ENCODE measurements at regions not wholly inside any gene's neighbourhood (a gene's known extent, or its start where the extent isn't known, plus 50 kb on each side); places are given as distances from the start of the nearest gene placed in this dataset.

- DNase-seq (ENCODE audit: low spot score) = no peak
- TF ChIP-seq, protein P1, sequence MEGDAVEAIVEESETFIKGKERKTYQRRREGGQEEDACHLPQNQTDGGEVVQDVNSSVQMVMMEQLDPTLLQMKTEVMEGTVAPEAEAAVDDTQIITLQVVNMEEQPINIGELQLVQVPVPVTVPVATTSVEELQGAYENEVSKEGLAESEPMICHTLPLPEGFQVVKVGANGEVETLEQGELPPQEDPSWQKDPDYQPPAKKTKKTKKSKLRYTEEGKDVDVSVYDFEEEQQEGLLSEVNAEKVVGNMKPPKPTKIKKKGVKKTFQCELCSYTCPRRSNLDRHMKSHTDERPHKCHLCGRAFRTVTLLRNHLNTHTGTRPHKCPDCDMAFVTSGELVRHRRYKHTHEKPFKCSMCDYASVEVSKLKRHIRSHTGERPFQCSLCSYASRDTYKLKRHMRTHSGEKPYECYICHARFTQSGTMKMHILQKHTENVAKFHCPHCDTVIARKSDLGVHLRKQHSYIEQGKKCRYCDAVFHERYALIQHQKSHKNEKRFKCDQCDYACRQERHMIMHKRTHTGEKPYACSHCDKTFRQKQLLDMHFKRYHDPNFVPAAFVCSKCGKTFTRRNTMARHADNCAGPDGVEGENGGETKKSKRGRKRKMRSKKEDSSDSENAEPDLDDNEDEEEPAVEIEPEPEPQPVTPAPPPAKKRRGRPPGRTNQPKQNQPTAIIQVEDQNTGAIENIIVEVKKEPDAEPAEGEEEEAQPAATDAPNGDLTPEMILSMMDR (IDR thresholded peaks at IDR 0.05; ENCODE audit: borderline replicate concordance, control extremely low read depth, extremely low read depth, insufficient read depth, missing control alignments) = no peak
- in situ Hi-C loops (cut with MboI; ENCODE audit: low sequenced_read_pairs, unreplicated experiment) = no loop called here
Observed at GRCh38 chr5:171706736-171707441, 78.7 kb upstream of the SMIM23 start.

- no peak for DNase-seq (ENCODE audit: low spot score)
- in situ Hi-C loops (cut with MboI; ENCODE audit: low sequenced_read_pairs, unreplicated experiment) = no loop called here
- TF ChIP-seq, protein P1 (IDR thresholded peaks at IDR 0.05; ENCODE audit: borderline replicate concordance, control extremely low read depth, extremely low read depth, insufficient read depth, missing control alignments) = no peak
Observed at GRCh38 chr5:171707442-171707792, 78.2 kb upstream of the SMIM23 start.

DNA sequence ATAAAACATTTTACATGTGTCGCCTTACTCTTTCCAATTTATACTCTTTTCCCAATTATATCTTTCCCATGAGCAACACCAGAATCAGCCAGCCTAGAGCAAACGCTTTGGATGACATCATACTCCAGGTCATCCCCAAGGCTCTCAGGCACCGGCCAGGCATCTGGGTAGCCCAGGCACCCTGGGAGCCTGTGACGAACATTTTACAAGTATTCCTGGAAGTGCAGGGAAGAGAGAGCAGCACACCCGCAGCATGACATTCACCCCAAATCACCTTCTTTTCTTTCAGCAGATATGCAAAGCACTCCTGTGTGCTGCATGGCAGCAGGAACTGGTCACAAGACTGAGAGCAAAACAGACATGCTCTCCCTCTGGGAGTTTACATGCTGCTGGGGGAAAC, 75.7 kb upstream of the SMIM23 start:
- TF ChIP-seq, protein P1 (IDR thresholded peaks at IDR 0.05; ENCODE audit: borderline replicate concordance, control extremely low read depth, extremely low read depth, insufficient read depth, missing control alignments) = no peak
- DNase-seq (ENCODE audit: low spot score) = no peak
- in situ Hi-C loops (cut with MboI; ENCODE audit: low sequenced_read_pairs, unreplicated experiment) = no loop called here

GRCh38 chr5:171710451-171711024, 75.1 kb upstream of the SMIM23 start:
- no peak for DNase-seq (ENCODE audit: low spot score)
- TF ChIP-seq, protein P1 (IDR thresholded peaks at IDR 0.05; ENCODE audit: borderline replicate concordance, control extremely low read depth, extremely low read depth, insufficient read depth, missing control alignments) = no peak
- in situ Hi-C loops (cut with MboI; ENCODE audit: low sequenced_read_pairs, unreplicated experiment) = no loop called here

DNA sequence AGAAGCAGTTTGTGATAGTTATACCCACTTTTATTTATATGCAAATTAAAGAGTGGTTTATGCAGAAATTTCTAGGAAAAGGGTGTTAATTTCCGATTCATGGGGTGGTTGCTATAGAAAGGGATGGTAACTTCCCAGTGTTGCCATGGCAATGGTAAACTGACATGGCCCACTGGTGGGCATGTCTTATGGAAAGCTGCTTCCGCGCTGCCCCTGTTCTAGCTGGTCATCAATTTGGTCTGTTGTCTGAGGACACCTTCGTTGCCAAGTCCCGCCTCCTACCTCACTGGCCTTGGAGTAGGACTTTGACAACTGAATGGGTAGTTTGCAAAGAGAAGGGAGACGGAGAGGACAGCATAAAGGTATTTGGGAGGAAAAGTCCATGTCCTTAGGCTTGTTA, 74.0 kb upstream of the SMIM23 start:
- TF ChIP-seq, protein P1 (IDR thresholded peaks at IDR 0.05; ENCODE audit: borderline replicate concordance, control extremely low read depth, extremely low read depth, insufficient read depth, missing control alignments) = no peak
- in situ Hi-C loops (cut with MboI; ENCODE audit: low sequenced_read_pairs, unreplicated experiment) = no loop called here

GRCh38 chr5:171712616-171713015, 73.0 kb upstream of the SMIM23 start:
- in situ Hi-C loops (cut with MboI; ENCODE audit: low sequenced_read_pairs, unreplicated experiment) = no loop called here
- DNase-seq (ENCODE audit: low spot score) = no peak
- TF ChIP-seq, protein P1 (IDR thresholded peaks at IDR 0.05; ENCODE audit: borderline replicate concordance, control extremely low read depth, extremely low read depth, insufficient read depth, missing control alignments) = no peak

More for the DNA sequence above, 74.0 kb upstream of the SMIM23 start:
- no peak for DNase-seq (ENCODE audit: low spot score)

All from GM13976 (cell line).